Iris pigment epithelial cell (primary cell): ENCODE measurements at regions not wholly inside any gene's neighbourhood (a gene's known extent, or its start where the extent isn't known, plus 50 kb on each side); places are given as distances from the start of the nearest gene placed in this dataset.

Experiments
- DNase-seq: peaks from one replicate; pipeline ENCODE4 v3.0.0-alpha.2; 2011; ENCODE audit warnings: low read depth

DNA sequence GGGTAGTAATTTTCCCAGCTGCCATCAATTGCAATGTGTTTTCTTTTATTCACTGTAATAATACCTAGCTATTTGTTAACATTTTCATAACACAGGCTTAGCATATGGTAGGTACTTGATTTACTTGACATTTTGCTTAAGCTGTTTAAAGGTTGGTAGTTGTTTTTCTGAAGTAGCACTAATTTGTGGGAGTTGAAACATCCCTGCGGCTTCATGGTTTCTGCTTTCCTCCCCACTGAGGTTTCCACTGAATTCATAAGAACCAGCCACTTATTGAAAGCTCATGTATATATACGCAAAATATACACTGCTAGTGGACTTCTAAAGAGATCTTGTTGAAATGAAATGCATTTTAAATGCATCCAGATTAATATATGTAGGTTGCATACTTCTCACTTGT, 559.9 kb downstream of the TLE4 start:
- no peak for DNase-seq

- no peak for DNase-seq
Measured at GRCh38 chr9:80127920-80128319, 556.2 kb downstream of the TLE4 start.

DNA sequence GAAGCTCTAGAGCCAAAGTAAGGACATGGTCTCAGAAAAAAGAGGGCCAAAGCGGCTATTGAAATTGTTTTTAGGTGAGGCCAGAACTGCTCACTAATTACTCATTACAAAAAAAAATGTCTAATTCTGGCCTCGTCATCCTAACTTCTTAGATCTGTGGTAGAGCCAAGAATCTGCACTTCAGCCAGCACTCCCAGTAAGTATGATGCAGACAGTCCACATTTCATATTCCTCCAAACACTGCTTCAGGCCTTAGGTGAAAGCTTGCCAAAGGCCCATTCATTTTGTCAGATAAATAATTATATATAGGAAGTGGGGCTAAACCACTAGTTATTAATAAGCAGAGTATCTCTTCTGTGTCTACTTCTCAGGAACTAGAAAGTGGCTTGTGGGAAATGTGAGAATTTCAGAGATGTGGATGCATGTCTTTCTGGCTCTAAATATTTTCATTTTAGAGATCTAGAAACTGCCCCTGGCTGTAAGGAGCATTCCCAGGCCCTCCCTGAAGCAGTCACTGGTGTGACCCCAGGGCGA, 554.0 kb downstream of the TLE4 start:
- no peak for DNase-seq

DNA sequence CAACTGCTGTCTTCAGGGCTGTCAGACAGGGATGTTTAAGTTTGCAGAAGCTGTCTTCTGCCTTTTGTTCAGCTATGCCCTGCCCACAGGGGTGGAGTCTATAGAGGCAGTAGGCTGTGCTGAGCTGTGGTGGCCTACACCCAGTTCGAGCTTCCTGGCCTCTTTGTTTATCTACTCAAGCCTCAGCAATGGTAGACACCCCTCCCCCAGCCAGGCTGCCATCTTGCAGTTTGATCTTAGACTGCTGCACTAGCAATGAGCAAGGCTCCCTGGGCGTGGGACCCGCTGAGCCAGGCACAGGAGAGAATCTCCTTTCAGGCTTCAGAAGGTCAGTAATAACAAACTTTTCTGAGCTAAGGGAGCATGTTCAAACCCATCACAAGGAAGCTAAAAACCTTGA, 545.3 kb downstream of the TLE4 start:
- no peak for DNase-seq

- no peak for DNase-seq
Measured at GRCh38 chr9:80114241-80114640, 542.5 kb downstream of the TLE4 start.

- no peak for DNase-seq
Measured at GRCh38 chr9:80107931-80108660, 536.3 kb downstream of the TLE4 start.

- no peak for DNase-seq
Measured at GRCh38 chr9:80097476-80097875, 525.7 kb downstream of the TLE4 start.

DNA sequence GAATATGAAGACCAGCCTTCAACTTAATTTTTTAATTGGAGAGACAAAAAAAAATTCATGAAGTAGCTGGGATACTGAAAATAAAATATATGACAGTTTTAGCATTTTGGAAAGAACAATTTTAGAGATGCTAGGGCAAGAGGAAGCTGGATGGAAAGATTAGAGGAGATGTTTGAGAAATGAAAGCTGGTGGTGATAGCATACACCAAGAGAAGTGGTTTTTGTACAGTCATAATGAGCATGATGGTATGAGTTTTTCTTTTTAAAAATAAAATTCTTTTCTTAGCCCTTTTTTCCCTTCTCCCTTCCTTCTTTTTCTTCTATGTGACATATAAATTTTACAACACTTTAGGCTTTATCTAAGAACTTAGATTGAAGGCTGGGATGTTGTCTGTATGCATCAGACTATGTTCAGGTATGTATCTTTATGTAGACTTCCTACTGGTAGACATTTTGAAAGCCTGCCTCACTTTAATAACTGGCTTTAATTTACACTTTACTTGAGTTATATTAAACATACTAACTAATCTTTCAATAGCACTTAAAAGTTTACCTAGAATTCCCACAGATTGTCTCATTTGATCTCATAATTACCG, 522.5 kb downstream of the TLE4 start:
- DNase-seq, result no peak

DNA sequence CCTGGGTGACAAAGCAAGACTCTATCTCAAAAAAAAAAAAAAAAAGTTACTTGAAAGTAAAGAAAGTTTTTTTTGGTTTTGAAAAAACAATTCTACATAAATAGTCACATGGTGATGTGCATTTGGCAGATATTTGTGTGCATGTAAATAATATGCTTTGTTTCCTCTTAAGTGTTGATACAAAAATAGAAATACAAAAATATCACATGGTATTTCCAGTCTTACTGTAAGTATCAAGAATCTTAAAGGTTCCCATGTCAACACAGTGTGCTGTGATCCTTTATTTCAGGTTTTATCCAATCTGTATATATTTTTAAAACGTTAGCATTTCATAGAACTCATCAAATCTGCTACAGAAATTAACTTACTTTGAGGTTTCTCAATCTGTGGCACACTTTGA, 521.9 kb downstream of the TLE4 start:
- DNase-seq, result no peak

GRCh38 chr9:80091526-80091925, 519.8 kb downstream of the TLE4 start:
- no peak for DNase-seq

DNA sequence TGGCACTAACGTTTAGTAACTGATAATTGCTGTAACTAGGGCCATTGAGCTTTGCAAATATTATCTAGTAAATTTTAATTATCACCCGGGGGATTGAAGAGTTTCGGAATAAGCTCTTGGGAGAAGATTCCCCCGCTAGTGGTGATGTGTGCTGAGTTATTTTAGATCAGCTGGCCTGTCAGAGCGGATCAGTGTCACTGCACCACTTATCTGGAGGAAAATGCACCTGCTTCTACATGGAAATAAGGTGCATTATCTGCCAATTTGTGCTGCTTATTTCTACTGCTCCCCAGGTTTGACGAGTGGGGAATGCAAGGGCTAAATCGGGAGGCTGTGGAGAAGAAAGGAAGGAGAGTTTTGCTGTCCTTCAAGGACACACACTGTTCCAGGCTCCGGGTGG, 518.6 kb downstream of the TLE4 start:
- no peak for DNase-seq

- no peak for DNase-seq
Measured at GRCh38 chr9:80086822-80087345, 515.1 kb downstream of the TLE4 start.

- no peak for DNase-seq
Measured at GRCh38 chr9:80086386-80086785, 514.6 kb downstream of the TLE4 start.

DNA sequence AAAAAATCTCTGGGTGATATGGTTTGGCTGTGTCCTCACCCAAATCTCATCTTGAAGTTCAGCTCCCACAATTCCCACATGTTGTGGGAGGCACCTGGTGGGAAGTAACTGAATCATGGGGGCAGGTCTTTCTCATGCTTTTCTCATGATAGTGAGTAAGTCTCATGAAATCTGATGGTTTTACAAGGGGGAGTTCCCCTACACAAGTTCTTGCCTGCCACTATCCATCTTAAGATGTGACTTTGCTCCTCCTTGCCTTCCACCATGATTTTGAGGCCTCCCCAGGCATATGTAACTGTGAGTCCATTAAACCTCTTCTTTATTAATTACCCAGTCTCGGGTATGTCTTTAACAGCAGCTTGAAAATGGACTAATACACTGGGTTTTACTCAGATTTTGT, 513.9 kb downstream of the TLE4 start:
- no peak for DNase-seq

- DNase-seq, result no peak
Measured at GRCh38 chr9:80082213-80082612, 510.4 kb downstream of the TLE4 start.

GRCh38 chr9:80078826-80079225, 507.1 kb downstream of the TLE4 start:
- no peak for DNase-seq

- DNase-seq, result no peak
Measured at GRCh38 chr9:80077059-80077458, 505.3 kb downstream of the TLE4 start.

DNA sequence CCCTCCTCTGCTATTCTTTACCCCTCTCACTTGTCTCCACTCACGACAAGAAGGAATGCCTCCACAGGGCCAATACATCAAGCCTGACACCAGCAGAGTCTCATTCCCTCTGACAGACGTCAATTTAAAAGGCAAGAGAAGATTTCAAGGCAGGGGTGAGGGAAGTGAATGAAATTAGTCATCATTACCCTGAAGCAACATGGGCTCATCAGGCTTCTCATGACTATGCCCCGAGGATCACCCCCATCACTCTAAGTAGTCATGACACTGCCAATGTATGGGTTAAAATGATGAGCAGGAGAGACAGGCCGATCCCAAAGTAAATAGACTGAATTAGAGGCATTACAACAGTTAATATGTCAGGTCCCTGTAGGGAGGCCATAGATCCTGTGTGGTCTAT, 504.4 kb downstream of the TLE4 start:
- peak; percentile 11 for DNase-seq

- DNase-seq, result no peak
Measured at GRCh38 chr9:80074439-80074838, 502.7 kb downstream of the TLE4 start.

GRCh38 chr9:80072451-80072850, 500.7 kb downstream of the TLE4 start:
- no peak for DNase-seq

DNA sequence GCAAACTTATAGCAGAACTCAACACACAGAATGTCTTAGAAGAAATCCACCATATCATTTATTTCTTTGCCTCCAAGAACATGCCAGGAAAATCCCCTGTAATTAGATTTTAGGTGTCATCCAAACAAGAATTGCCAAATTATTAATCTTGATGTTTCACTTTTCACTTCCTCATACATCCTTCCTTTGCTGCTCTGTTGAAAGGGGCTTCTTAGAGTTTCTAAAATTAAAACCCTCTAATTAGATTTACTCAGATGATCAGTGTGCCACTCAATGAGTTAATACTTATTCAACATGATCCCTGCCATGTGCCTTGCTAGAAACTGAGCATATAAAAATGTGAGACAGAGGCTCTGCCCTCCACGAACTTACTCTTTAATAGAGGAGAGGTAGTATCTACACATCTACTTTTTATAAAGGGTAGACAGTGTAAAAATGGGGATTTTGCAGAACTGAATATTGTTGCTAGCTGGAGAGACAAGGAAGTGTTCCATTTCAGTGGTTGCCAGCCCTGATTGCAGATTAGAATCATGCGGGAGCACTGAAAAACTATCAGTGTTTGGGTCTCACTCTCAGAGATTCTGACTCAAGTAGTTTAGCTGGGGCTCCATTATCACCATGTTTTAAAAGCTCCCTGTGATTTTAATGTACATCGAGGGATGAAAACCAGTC, 498.4 kb downstream of the TLE4 start:
- DNase-seq, result no peak

DNA sequence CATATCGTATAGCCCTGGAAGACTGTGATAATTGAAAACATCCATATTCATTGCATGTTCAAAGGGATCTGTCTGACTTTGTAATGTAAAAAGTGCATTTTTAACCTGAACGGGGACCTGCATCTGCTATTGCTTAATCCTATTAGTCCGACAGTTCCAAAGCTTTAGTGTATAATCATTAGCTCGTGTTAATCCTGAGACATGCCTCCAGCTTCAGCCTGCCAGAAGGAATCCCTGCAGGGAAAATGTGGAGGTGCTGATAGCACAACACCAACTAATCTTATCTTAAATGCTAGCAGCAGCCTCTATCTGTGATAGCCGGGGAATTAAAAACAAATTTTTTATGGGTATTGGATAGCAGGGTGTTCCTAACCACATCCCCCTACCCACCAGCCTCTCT, 495.2 kb downstream of the TLE4 start:
- no peak for DNase-seq

- DNase-seq, result no peak
Measured at GRCh38 chr9:80062567-80062966, 490.8 kb downstream of the TLE4 start.
